ENCODE measurements at regions not wholly inside any gene's neighbourhood (a gene's known extent, or its start where the extent isn't known, plus 50 kb on each side); places are given as distances from the start of the nearest gene placed in this dataset.

- DNase-seq: no peak
Measured at GRCh38 chr5:74277418-74277817, 363.1 kb downstream of the ENC1 start.

- no peak for DNase-seq
Measured at GRCh38 chr5:74275171-74275992, 365.1 kb downstream of the ENC1 start.

GRCh38 chr5:74274326-74274725 lies 366.2 kb downstream of the ENC1 start:
- DNase-seq: no peak

DNA sequence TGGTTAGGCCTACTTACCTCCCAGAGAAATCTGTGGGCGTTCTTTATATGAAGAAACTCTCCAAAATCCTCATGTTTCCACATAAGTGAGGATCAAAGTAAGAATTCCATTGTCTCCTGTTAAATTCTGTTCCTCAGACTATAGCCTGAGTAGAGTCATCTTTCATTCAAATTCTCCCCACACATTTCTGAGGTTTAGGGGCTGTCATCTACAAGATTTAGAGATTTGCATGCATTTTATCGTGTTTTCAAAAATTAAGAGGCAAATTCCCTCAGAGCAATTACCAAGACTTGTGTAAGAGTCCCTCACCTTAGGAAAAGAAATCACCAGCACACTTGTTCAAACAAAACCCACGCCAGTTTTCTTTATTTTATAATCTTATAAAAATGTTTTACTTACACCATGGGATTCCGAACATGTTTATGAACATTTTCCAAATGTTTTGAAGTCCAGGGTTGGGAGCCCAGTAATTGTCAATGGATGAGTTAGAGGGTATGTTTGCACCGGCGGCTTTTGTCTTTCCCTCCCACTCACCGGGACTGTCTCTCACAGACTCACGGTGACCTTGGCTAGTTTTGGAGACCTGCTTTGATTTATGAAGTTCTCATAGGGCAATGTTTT lies 367.6 kb downstream of the ENC1 start:
- no peak for DNase-seq

- DNase-seq: no peak
Measured at GRCh38 chr5:74272024-74272775, 368.3 kb downstream of the ENC1 start.

GRCh38 chr5:74268297-74268696 lies 372.2 kb downstream of the ENC1 start:
- no peak for DNase-seq

DNA sequence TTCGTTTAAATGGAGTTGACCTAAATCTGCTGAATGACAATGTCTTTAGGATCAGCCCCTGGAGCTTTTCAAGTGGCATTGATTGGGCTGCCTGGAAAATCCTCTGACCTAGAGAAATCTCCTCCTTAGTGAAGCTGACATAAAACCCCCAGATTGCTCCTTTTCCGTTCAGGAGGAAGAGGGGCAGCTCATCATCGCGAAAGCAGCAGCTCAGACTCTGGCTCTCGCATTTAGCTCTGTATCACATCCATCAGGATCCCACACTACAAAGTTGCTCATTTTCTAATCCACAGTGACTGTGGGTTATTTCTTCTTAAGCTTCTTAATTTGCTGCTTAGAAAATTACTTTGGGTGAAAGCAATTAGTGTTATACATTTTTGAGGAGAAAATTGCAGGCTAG lies 373.7 kb downstream of the ENC1 start:
- DNase-seq: no peak

DNA sequence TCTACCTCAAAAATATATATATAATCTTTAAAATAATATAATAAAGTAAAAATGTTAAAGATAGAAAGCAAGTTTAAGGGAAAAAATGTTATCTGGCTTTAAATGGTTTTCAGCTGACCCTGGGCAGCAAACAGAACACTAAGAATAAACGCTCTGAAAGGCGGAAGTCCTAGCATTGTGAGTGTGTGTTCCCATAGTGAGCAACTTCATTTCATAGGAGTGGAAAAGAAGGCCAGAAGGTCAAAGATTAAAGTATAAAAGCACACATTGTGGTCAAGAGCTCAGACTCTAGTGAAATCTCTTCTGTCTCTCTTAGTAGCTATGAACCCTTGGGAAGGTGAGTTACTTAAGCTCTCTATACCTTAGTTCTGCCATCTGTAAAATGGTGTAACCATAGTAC lies 374.4 kb downstream of the ENC1 start:
- DNase-seq: no peak

- DNase-seq: no peak
Measured at GRCh38 chr5:74262544-74263207, 377.9 kb downstream of the ENC1 start.

DNA sequence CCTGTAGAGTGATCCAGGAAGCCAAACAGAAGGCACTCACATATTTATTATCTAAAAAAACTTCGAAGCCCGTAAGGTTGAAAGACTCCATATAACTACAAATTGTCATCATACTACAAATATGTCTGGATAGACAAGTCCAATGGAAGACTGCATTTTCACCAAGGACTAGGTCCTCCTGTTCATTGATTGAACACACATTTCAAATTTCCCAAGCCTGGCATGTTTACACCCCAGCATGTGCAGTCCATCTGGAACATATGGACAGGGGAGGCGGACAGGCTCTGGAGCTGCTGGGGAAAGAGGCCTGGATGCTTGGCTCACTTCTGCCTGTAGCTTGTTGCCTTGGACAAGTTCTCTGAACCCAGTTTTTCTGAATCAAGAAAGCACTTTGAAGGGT lies 378.7 kb downstream of the ENC1 start:
- no peak for DNase-seq

- DNase-seq: no peak
Measured at GRCh38 chr5:74261421-74261820, 379.1 kb downstream of the ENC1 start.

GRCh38 chr5:74259572-74259971 lies 381.0 kb downstream of the ENC1 start:
- DNase-seq: no peak

DNA sequence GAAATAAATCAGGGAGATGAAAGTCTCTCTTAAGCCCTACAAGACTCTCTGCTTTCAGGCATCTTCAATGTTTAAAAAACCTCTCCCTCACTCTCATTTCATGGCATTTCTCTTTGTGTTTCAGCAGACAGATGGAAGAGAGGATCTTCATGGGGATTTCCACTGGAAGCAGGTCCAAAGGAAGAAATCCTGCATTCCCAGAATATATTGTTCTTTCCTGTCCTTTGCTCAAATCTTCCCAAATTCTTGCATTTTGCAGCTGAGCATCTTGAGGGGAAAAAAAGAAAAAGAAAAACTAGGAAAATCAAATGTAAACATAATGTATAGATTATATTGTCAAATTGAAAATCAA lies 382.2 kb downstream of the ENC1 start:
- DNase-seq: no peak

GRCh38 chr5:74257645-74258313 lies 382.7 kb downstream of the ENC1 start:
- no peak for DNase-seq

DNA sequence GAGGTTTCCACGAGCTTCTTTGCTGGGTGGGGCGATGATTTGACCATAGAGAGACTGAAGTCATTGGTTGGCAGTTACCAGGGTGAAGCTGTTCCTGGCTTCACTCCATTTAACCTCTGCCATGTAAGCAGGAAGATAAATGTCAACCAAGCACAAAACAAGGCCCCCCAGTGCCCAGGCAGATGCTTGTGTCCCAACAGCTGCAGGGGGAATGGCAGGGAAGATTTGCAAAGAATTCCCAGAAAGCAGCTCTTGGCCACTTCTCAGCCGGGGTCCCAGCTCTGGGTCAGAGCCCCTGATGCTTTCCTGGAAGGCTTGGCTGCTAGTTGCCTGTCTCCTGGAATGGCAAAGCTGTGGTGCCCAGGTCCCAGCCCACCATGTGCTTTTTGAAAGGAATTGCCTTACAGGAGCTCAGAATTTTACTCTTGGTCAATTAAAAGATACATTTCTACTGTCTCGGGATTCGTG lies 383.4 kb downstream of the ENC1 start:
- DNase-seq: no peak

GRCh38 chr5:74255692-74256392 lies 384.7 kb downstream of the ENC1 start:
- no peak for DNase-seq

- no peak for DNase-seq
Measured at GRCh38 chr5:74254257-74254656, 386.3 kb downstream of the ENC1 start.

- no peak for DNase-seq
Measured at GRCh38 chr5:74252044-74252443, 388.5 kb downstream of the ENC1 start.

DNA sequence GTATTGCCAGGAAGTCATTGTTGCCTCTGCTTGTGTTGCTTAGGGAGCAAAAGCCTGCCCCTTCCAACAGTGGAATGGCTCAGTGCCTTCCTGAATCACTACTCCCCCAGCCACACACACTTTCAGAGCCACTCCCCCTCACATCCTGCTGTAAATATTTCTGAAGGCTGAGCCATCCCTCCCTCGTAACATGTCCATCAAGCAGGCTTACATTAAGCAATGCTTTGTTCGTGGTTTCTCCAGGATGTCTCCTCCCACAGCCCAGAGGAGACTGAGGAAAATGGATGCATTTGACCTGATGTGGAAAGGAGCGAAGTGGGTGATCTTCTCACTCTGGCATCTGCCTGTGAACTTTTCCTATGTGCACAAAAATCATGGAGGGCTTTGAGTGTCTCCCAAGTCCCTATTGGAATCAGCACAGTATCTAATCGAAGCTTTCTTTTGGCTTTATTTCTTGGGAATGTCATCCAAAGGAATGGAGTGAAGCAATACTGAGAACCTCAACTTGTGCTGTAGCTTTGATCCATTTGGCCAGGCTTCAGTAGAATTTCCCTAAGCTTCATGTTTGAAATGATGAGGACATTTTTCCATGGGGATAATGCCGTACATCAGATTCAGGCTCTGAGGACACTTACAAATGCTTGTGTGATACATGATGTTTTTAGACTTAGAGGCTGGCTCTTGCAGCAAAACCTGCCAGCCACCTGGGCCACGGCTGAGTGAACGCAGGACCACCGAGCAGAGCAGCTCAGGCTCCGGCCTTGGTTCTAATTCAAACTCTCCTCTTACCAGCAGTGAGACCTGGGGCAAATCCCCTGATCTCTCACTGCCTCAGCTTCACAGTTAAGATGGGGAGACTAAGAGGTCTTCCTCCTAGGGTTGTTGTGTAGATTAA lies 389.1 kb downstream of the ENC1 start:
- no peak for DNase-seq

DNA sequence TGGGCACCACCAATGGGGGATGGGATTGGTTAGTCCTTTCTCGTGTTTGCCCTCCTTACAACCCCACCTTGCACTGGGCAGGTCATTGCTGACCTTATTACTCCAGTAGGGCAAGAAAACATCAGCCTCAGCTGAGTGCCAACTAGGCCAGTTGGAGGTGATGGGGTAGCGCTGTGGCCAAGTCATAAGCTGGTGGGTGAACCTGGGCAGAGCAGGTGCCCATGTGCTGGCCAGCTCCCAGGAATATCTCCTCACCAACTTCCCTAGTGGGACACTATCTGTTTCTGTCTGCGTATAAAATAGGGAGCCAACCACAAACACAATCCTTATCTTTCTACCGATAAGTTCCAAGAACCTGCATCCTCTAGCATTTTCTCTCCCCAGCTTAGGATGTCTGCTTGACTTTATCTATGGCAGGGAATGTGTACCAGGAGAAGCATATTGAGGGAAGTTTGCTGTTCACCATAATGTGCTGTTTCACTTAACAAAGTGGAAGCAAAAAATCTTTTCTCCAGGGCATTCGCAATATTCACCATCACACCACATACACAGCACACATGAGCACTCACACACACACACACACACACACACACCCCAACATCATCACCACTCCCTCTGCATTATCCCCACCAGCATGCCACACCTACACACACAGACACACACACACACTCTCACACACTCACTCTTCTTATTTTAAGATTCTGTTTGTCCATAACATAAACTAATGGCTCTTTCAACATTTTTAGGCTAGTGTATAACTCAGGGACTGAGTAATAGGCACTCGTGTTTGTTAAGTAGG lies 390.0 kb downstream of the ENC1 start:
- no peak for DNase-seq

Data from activated effector memory CD4-positive, alpha-beta T cell treated with Interleukin-2 at 50 U/mL for 16 hours (primary cell).